GM12891 (cell line): ENCODE measurements at regions not wholly inside any gene's neighbourhood (a gene's known extent, or its start where the extent isn't known, plus 50 kb on each side); places are given as distances from the start of the nearest gene placed in this dataset.

Experiments used
- POLR2A ChIP-seq: IDR thresholded peaks from 2 replicates; pipeline ENCODE4 v1.6.1; 2011; ENCODE audit warnings: low read depth, low read length, control low read depth
- SPI1 ChIP-seq: IDR thresholded peaks from 2 replicates; pipeline ENCODE4 v1.6.1; 2011; ENCODE audit warnings: low read depth, low read length, control low read depth
- TAF1 ChIP-seq: IDR thresholded peaks from 2 replicates; pipeline ENCODE4 v1.6.1; 2011; ENCODE audit warnings: low read depth, low read length, control low read depth

- no peak for TF ChIP-seq POLR2A
- no peak for TF ChIP-seq TAF1
- TF ChIP-seq SPI1, result no peak
Observed at GRCh38 chr14:41986700-41987099, 380.0 kb downstream of the LRFN5 start.
